GM23338 (cell line): ENCODE measurements at regions not wholly inside any gene's neighbourhood (a gene's known extent, or its start where the extent isn't known, plus 50 kb on each side); places are given as distances from the start of the nearest gene placed in this dataset.

Experiments used
- ATAC-seq: fragments of 200-7000 bp; cut with Tn5 transposase; 3 replicates; pipeline ENCODE4 v1.9.1; 2020
- DNase-seq: peaks from one replicate; pipeline ENCODE4 v3.0.0-alpha.2; 2015; ENCODE audit warnings: low spot score
- H2AFZ ChIP-seq: fragments of 200-600 bp; sonication (generic); 2 replicates; pipeline ENCODE4 v1.8.0; 2016; ENCODE audit warnings: antibody characterized with exemption, mild to moderate bottlenecking, moderate library complexity
- H3F3A ChIP-seq: fragments of 200-600 bp; sonication (generic); replicated peaks from 2 replicates; pipeline ENCODE4 v1.8.0; 2017; ENCODE audit warnings: antibody characterized with exemption, mixed run types, low read depth
- H3K27ac ChIP-seq: fragments of 200-600 bp; sonication (generic); 2 replicates; pipeline ENCODE4 v1.6.1; 2016; ENCODE audit warnings: low read depth
- H3K27me3 ChIP-seq: fragments of 200-600 bp; sonication (generic); 2 replicates; pipeline ENCODE4 v1.8.0; 2016; ENCODE audit warnings: mild to moderate bottlenecking, mixed run types, moderate library complexity; ENCODE audit not compliant: insufficient read depth
- H3K36me3 ChIP-seq: fragments of 200-600 bp; sonication (generic); 2 replicates; pipeline ENCODE4 v1.8.0; 2016; ENCODE audit warnings: mild to moderate bottlenecking; ENCODE audit not compliant: insufficient read depth
- H3K4me1 ChIP-seq: fragments of 200-600 bp; sonication (generic); 2 replicates; pipeline ENCODE4 v1.8.0; 2016; ENCODE audit warnings: mild to moderate bottlenecking, moderate library complexity; ENCODE audit not compliant: insufficient read depth
- H3K4me2 ChIP-seq: fragments of 200-600 bp; sonication (generic); 2 replicates; pipeline ENCODE4 v1.7.1; 2017; ENCODE audit warnings: mixed run types
- H3K4me3 ChIP-seq: fragments of 200-600 bp; sonication (generic); 2 replicates; pipeline ENCODE4 v1.6.1; 2016; ENCODE audit warnings: mixed run types
- H3K79me2 ChIP-seq: fragments of 200-600 bp; sonication (generic); replicated peaks from 2 replicates; pipeline ENCODE4 v1.8.0; 2017; ENCODE audit warnings: mild to moderate bottlenecking; ENCODE audit not compliant: insufficient read depth
- H3K9me2 ChIP-seq: fragments of 200-600 bp; sonication (generic); 2 replicates; pipeline ENCODE4 v1.8.0; 2017; ENCODE audit not compliant: insufficient read depth
- H4K20me1 ChIP-seq: fragments of 200-600 bp; sonication (generic); replicated peaks from 2 replicates; pipeline ENCODE4 v1.8.0; 2017; ENCODE audit warnings: mild to moderate bottlenecking; ENCODE audit not compliant: insufficient read depth
- H3K27ac Mint-ChIP-seq: 2 replicates; pipeline ENCODE4 v1.8.0; 2020; ENCODE audit warnings: inconsistent platforms, mild to moderate bottlenecking, moderate library complexity, mixed read lengths
- H3K27me3 Mint-ChIP-seq: 3 replicates; pipeline ENCODE4 v1.8.0; 2022; ENCODE audit warnings: low read depth, mild to moderate bottlenecking, moderate library complexity, mixed read lengths, inconsistent platforms; ENCODE audit not compliant: insufficient read depth, poor library complexity
- H3K36me3 Mint-ChIP-seq: 3 replicates; pipeline ENCODE4 v1.8.0; 2021; ENCODE audit warnings: low read depth, mild to moderate bottlenecking, inconsistent platforms, moderate library complexity, mixed read lengths
- H3K4me1 Mint-ChIP-seq: 3 replicates; pipeline ENCODE4 v1.8.0; 2020; ENCODE audit warnings: mild to moderate bottlenecking, inconsistent platforms, mixed read lengths
- H3K4me3 Mint-ChIP-seq: 3 replicates; pipeline ENCODE4 v1.8.0; 2021; ENCODE audit warnings: moderate library complexity, mild to moderate bottlenecking, inconsistent platforms, mixed read lengths
- H3K9me3 Mint-ChIP-seq: 3 replicates; pipeline ENCODE4 v1.8.0; 2020; ENCODE audit warnings: moderate library complexity, mild to moderate bottlenecking, inconsistent platforms, mixed read lengths
- CREB1 ChIP-seq: fragments of 250-450 bp; sonication (Bioruptor Pico); IDR thresholded peaks from 2 replicates; pipeline ENCODE4 v1.5.0; 2020; ENCODE audit warnings: low read depth, mild to moderate bottlenecking, moderate library complexity
- EZH2 ChIP-seq: fragments of 200-600 bp; sonication (generic); IDR thresholded peaks from one replicate; pipeline ENCODE4 v1.8.0; 2017; ENCODE audit warnings: antibody characterized with exemption, mild to moderate bottlenecking, low read depth; ENCODE audit not compliant: unreplicated experiment
- EZH2phosphoT487 ChIP-seq: fragments of 200-600 bp; sonication (generic); IDR thresholded peaks from one replicate; pipeline ENCODE4 v1.8.1; 2018; ENCODE audit warnings: antibody characterized with exemption; ENCODE audit not compliant: unreplicated experiment
- JUNB ChIP-seq: IDR thresholded peaks from one replicate; pipeline ENCODE4 v1.6.1; 2016; ENCODE audit warnings: antibody characterized with exemption; ENCODE audit not compliant: unreplicated experiment
- NANOG ChIP-seq: IDR thresholded peaks from 2 replicates; pipeline ENCODE4 v1.6.1; 2016; ENCODE audit warnings: antibody characterized with exemption, borderline replicate concordance
- POLR2AphosphoS5 ChIP-seq: IDR thresholded peaks from 2 replicates; pipeline ENCODE4 v1.6.1; 2016; ENCODE audit warnings: antibody characterized with exemption, low read depth
- REST ChIP-seq: IDR thresholded peaks from one replicate; pipeline ENCODE4 v1.6.1; 2018; ENCODE audit warnings: antibody characterized with exemption; ENCODE audit not compliant: unreplicated experiment
- STAT1 ChIP-seq: IDR thresholded peaks from one replicate; pipeline ENCODE4 v1.6.1; 2016; ENCODE audit warnings: antibody characterized with exemption; ENCODE audit not compliant: unreplicated experiment
- ZNF114 ChIP-seq: fragments of 250-450 bp; sonication (Bioruptor Pico); IDR thresholded peaks from 2 replicates; pipeline ENCODE4 v1.5.0; 2020; ENCODE audit warnings: mild to moderate bottlenecking, moderate library complexity
- ZNF331 ChIP-seq: fragments of 250-450 bp; sonication (Bioruptor Pico); IDR thresholded peaks from 2 replicates; pipeline ENCODE4 v1.5.0; 2020; ENCODE audit warnings: low read depth, mild to moderate bottlenecking, moderate library complexity
- TF ChIP-seq, protein P1 (sequence below), 2 experiments: fragments of 200-600 bp in 1 of 2; sonication (generic) in 1 of 2; conservative IDR thresholded peaks; 2 replicates each; pipeline versions ENCODE4 v1.5.1 to v1.6.1; 2016 to 2017; ENCODE audit warnings: antibody characterized with exemption in 2 of 2, low read depth in 2 of 2, mild to moderate bottlenecking in 2 of 2, moderate library complexity in 1 of 2
- TF ChIP-seq, protein P2 (sequence below): IDR thresholded peaks from 2 replicates; pipeline ENCODE4 v1.6.1; 2016; ENCODE audit warnings: antibody characterized with exemption
- TF ChIP-seq, protein P3 (sequence below): fragments of 250-450 bp; sonication (Bioruptor Pico); IDR thresholded peaks from 2 replicates; pipeline ENCODE4 v1.5.0; 2020; ENCODE audit warnings: mild to moderate bottlenecking, moderate library complexity

- Mint-ChIP-seq H3K4me3 (no peak overlapping the region), H3K27me3 (no peaks in the 10 kb centered on the region), H3K9me3 (no peaks in the 10 kb centered on the region), H3K36me3 (no peaks in the 10 kb centered on the region), H3K27ac (no peak overlapping the region), H3K4me1 (peaks cover 9% of the 10 kb centered on the region)
- Histone ChIP-seq H3K4me1 (0 out of 2 replicates have a peak, but pooled peaks cover 5% of the 10 kb centered on the region), H3F3A (no peaks in the 10 kb centered on the region), H3K36me3 (no peaks in the 10 kb centered on the region), H3K79me2 (no peaks in the 10 kb centered on the region), H3K27ac (no peak overlapping the region), H3K27me3 (no peaks in the 10 kb centered on the region), H3K4me3 (no peak overlapping the region), H4K20me1 (no peaks in the 10 kb centered on the region), H3K9me2 (no peaks in the 10 kb centered on the region), H2AFZ (no peak overlapping the region), H3K4me2 (no peak overlapping the region)
- no peak for DNase-seq
- no peak for ATAC-seq
- TF ChIP-seq CREB1 (CRISPR knock-in tag) (no peak), ZNF114 (CRISPR knock-in tag) (no peak), POLR2AphosphoS5 (no peak), JUNB (no peak), ZNF331 (no peak), NANOG (no peak), STAT1 (no peak), EZH2phosphoT487 (no peak), EZH2 (no peak), REST (no peak)
- TF ChIP-seq, protein P1, sequence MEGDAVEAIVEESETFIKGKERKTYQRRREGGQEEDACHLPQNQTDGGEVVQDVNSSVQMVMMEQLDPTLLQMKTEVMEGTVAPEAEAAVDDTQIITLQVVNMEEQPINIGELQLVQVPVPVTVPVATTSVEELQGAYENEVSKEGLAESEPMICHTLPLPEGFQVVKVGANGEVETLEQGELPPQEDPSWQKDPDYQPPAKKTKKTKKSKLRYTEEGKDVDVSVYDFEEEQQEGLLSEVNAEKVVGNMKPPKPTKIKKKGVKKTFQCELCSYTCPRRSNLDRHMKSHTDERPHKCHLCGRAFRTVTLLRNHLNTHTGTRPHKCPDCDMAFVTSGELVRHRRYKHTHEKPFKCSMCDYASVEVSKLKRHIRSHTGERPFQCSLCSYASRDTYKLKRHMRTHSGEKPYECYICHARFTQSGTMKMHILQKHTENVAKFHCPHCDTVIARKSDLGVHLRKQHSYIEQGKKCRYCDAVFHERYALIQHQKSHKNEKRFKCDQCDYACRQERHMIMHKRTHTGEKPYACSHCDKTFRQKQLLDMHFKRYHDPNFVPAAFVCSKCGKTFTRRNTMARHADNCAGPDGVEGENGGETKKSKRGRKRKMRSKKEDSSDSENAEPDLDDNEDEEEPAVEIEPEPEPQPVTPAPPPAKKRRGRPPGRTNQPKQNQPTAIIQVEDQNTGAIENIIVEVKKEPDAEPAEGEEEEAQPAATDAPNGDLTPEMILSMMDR (conservative IDR thresholded peaks at IDR 0.05; ENCODE audit: low read depth in 2 of 2): no peak
- TF ChIP-seq, protein P2, sequence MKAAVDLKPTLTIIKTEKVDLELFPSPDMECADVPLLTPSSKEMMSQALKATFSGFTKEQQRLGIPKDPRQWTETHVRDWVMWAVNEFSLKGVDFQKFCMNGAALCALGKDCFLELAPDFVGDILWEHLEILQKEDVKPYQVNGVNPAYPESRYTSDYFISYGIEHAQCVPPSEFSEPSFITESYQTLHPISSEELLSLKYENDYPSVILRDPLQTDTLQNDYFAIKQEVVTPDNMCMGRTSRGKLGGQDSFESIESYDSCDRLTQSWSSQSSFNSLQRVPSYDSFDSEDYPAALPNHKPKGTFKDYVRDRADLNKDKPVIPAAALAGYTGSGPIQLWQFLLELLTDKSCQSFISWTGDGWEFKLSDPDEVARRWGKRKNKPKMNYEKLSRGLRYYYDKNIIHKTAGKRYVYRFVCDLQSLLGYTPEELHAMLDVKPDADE: no peak
- TF ChIP-seq, protein P3, sequence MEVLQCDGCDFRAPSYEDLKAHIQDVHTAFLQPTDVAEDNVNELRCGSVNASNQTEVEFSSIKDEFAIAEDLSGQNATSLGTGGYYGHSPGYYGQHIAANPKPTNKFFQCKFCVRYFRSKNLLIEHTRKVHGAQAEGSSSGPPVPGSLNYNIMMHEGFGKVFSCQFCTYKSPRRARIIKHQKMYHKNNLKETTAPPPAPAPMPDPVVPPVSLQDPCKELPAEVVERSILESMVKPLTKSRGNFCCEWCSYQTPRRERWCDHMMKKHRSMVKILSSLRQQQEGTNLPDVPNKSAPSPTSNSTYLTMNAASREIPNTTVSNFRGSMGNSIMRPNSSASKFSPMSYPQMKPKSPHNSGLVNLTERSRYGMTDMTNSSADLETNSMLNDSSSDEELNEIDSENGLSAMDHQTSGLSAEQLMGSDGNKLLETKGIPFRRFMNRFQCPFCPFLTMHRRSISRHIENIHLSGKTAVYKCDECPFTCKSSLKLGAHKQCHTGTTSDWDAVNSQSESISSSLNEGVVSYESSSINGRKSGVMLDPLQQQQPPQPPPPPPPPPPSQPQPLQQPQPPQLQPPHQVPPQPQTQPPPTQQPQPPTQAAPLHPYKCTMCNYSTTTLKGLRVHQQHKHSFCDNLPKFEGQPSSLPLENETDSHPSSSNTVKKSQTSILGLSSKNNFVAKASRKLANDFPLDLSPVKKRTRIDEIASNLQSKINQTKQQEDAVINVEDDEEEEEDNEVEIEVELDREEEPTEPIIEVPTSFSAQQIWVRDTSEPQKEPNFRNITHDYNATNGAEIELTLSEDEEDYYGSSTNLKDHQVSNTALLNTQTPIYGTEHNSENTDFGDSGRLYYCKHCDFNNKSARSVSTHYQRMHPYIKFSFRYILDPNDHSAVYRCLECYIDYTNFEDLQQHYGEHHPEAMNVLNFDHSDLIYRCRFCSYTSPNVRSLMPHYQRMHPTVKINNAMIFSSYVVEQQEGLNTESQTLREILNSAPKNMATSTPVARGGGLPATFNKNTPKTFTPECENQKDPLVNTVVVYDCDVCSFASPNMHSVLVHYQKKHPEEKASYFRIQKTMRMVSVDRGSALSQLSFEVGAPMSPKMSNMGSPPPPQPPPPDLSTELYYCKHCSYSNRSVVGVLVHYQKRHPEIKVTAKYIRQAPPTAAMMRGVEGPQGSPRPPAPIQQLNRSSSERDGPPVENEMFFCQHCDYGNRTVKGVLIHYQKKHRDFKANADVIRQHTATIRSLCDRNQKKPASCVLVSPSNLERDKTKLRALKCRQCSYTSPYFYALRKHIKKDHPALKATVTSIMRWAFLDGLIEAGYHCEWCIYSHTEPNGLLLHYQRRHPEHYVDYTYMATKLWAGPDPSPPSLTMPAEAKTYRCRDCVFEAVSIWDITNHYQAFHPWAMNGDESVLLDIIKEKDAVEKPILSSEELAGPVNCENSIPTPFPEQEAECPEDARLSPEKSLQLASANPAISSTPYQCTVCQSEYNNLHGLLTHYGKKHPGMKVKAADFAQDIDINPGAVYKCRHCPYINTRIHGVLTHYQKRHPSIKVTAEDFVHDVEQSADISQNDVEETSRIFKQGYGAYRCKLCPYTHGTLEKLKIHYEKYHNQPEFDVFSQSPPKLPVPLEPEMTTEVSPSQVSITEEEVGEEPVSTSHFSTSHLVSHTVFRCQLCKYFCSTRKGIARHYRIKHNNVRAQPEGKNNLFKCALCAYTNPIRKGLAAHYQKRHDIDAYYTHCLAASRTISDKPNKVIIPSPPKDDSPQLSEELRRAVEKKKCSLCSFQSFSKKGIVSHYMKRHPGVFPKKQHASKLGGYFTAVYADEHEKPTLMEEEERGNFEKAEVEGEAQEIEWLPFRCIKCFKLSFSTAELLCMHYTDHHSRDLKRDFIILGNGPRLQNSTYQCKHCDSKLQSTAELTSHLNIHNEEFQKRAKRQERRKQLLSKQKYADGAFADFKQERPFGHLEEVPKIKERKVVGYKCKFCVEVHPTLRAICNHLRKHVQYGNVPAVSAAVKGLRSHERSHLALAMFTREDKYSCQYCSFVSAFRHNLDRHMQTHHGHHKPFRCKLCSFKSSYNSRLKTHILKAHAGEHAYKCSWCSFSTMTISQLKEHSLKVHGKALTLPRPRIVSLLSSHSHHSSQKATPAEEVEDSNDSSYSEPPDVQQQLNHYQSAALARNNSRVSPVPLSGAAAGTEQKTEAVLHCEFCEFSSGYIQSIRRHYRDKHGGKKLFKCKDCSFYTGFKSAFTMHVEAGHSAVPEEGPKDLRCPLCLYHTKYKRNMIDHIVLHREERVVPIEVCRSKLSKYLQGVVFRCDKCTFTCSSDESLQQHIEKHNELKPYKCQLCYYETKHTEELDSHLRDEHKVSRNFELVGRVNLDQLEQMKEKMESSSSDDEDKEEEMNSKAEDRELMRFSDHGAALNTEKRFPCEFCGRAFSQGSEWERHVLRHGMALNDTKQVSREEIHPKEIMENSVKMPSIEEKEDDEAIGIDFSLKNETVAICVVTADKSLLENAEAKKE (CRISPR knock-in tag): no peak
Measured at GRCh38 chr11:110859240-110859840, 147.1 kb upstream of the ARHGAP20 start.
